Ectodermal cell (in vitro differentiated cells): ENCODE measurements at regions not wholly inside any gene's neighbourhood (a gene's known extent, or its start where the extent isn't known, plus 50 kb on each side); places are given as distances from the start of the nearest gene placed in this dataset.

ENCODE experiments used
- H3K27ac ChIP-seq: 2 replicates; pipeline ENCODE4 v1.7.0; 2013; ENCODE audit warnings: mild to moderate bottlenecking, low read depth, low read length; ENCODE audit not compliant: insufficient read depth, poor library complexity, severe bottlenecking
- H3K27me3 ChIP-seq: 2 replicates; pipeline ENCODE4 v1.7.0; 2013; ENCODE audit warnings: mild to moderate bottlenecking, low read length; ENCODE audit not compliant: insufficient read depth, control insufficient read depth, poor library complexity, severe bottlenecking
- H3K36me3 ChIP-seq: one replicate; pipeline ENCODE4 v1.7.0; 2013; ENCODE audit warnings: low read length; ENCODE audit not compliant: control insufficient read depth, insufficient read depth
- H3K4me1 ChIP-seq: one replicate; pipeline ENCODE4 v1.7.0; 2013; ENCODE audit warnings: low read length; ENCODE audit not compliant: control insufficient read depth, insufficient read depth
- H3K4me3 ChIP-seq: 2 replicates; pipeline ENCODE4 v1.7.0; 2013; ENCODE audit warnings: low read depth, low read length, control low read depth; ENCODE audit not compliant: insufficient read depth
- H3K9me3 ChIP-seq: 2 replicates; pipeline ENCODE4 v1.7.0; 2013; ENCODE audit warnings: mild to moderate bottlenecking, low read length, moderate library complexity; ENCODE audit not compliant: control insufficient read depth
- WGBS, 2 experiments: methylation state at CpG; one replicate each; pipeline ENCODE4 v1.1.7; 2013; ENCODE audit warnings: missing lambda C conversion rate in 2 of 2; 5-methylcytosine and 5-hydroxymethylcytosine counted together

GRCh38 chr4:138749303-138749702 lies 266.3 kb upstream of the NOCT start:
- H3K9me3 ChIP-seq: peaks cover 6% of the 10 kb centered on the region
- no peak overlapping the region for H3K4me3 ChIP-seq
- 43 to 50% methylated on average over 1 of the region's 2 CpGs for WGBS, 2 experiments
- H3K4me1 ChIP-seq: no peaks in the 10 kb centered on the region
- no peaks in the 10 kb centered on the region for H3K27me3 ChIP-seq
- no peak overlapping the region for H3K27ac ChIP-seq
- H3K36me3 ChIP-seq: peaks cover 7% of the 10 kb centered on the region

GRCh38 chr4:138741766-138742377 lies 273.7 kb upstream of the NOCT start:
- H3K36me3 ChIP-seq: no peaks in the 10 kb centered on the region
- 83 to 93% methylated on average over 4 of the region's 5 CpGs for WGBS, 2 experiments
- H3K4me1 ChIP-seq: no peaks in the 10 kb centered on the region
- H3K27ac ChIP-seq: no peak overlapping the region
- no peaks in the 10 kb centered on the region for H3K27me3 ChIP-seq
- no peaks in the 10 kb centered on the region for H3K9me3 ChIP-seq
- no peak overlapping the region for H3K4me3 ChIP-seq

GRCh38 chr4:138740816-138741745 lies 274.5 kb upstream of the NOCT start:
- 90 to 92% methylated on average over 4 of the region's 4 CpGs for WGBS, 2 experiments
- H3K9me3 ChIP-seq: no peaks in the 10 kb centered on the region
- H3K36me3 ChIP-seq: no peaks in the 10 kb centered on the region
- no peak overlapping the region for H3K27ac ChIP-seq
- no peak overlapping the region for H3K4me3 ChIP-seq
- H3K4me1 ChIP-seq: no peaks in the 10 kb centered on the region
- H3K27me3 ChIP-seq: no peaks in the 10 kb centered on the region

- no peak overlapping the region for H3K4me3 ChIP-seq
- H3K27ac ChIP-seq: no peak overlapping the region
- H3K36me3 ChIP-seq: no peaks in the 10 kb centered on the region
- no peaks in the 10 kb centered on the region for H3K4me1 ChIP-seq
- no peaks in the 10 kb centered on the region for H3K27me3 ChIP-seq
- no peaks in the 10 kb centered on the region for H3K9me3 ChIP-seq
Measured at GRCh38 chr4:138736362-138736761, 279.2 kb upstream of the NOCT start.

- no peaks in the 10 kb centered on the region for H3K27me3 ChIP-seq
- no peaks in the 10 kb centered on the region for H3K36me3 ChIP-seq
- WGBS, 2 experiments: 92 to 94% methylated on average over 1 of the region's 1 CpG
- H3K4me1 ChIP-seq: no peaks in the 10 kb centered on the region
- H3K4me3 ChIP-seq: no peak overlapping the region
- no peak overlapping the region for H3K27ac ChIP-seq
- H3K9me3 ChIP-seq: no peaks in the 10 kb centered on the region
Measured at GRCh38 chr4:138734746-138735145, 280.8 kb upstream of the NOCT start.

- Histone ChIP-seq H3K4me1 (peaks cover 18% of the 10 kb centered on the region), H3K27me3 (no peaks in the 10 kb centered on the region), H3K27ac (no peak overlapping the region), H3K4me3 (no peak overlapping the region), H3K9me3 (no peaks in the 10 kb centered on the region), H3K36me3 (no peaks in the 10 kb centered on the region)
- 86 to 91% methylated on average over 3 of the region's 3 CpGs for WGBS, 2 experiments
Measured at GRCh38 chr4:138728566-138728965, 287.0 kb upstream of the NOCT start.

- Histone ChIP-seq H3K4me1 (peaks cover 18% of the 10 kb centered on the region), H3K27ac (no peak overlapping the region), H3K36me3 (no peaks in the 10 kb centered on the region), H3K9me3 (no peaks in the 10 kb centered on the region), H3K27me3 (no peaks in the 10 kb centered on the region), H3K4me3 (no peak overlapping the region)
- 96% methylated on average over 3 of the region's 3 CpGs for WGBS, 2 experiments
Measured at GRCh38 chr4:138727731-138728130, 287.9 kb upstream of the NOCT start.

- H3K9me3 ChIP-seq: no peaks in the 10 kb centered on the region
- H3K4me1 ChIP-seq: peaks cover 18% of the 10 kb centered on the region
- no peak overlapping the region for H3K4me3 ChIP-seq
- no peaks in the 10 kb centered on the region for H3K27me3 ChIP-seq
- no peaks in the 10 kb centered on the region for H3K36me3 ChIP-seq
- WGBS, 2 experiments: 16 to 17% methylated on average over 4 of the region's 4 CpGs
- H3K27ac ChIP-seq: no peak overlapping the region
Measured at GRCh38 chr4:138724530-138724929, 291.1 kb upstream of the NOCT start.

- no peak overlapping the region for H3K27ac ChIP-seq
- 93 to 96% methylated on average over 8 of the region's 9 CpGs for WGBS, 2 experiments
- H3K4me1 ChIP-seq: no peaks in the 10 kb centered on the region
Measured at GRCh38 chr4:138716559-138717335, 298.8 kb upstream of the NOCT start.

GRCh38 chr4:138710297-138710696 lies 305.3 kb upstream of the NOCT start:
- Histone ChIP-seq H3K27ac (no peak overlapping the region), H3K36me3 (no peaks in the 10 kb centered on the region), H3K9me3 (no peaks in the 10 kb centered on the region), H3K27me3 (no peaks in the 10 kb centered on the region), H3K4me1 (peaks cover 11% of the 10 kb centered on the region), H3K4me3 (no peak overlapping the region)
- WGBS, 2 experiments: 90 to 97% methylated on average over 7 of the region's 7 CpGs

More at GRCh38 chr4:138716559-138717335, 298.8 kb upstream of the NOCT start:
- H3K27me3 ChIP-seq: no peaks in the 10 kb centered on the region
- H3K36me3 ChIP-seq: no peaks in the 10 kb centered on the region
- no peak overlapping the region for H3K4me3 ChIP-seq
- no peaks in the 10 kb centered on the region for H3K9me3 ChIP-seq
